ENCODE measurements at regions not wholly inside any gene's neighbourhood (a gene's known extent, or its start where the extent isn't known, plus 50 kb on each side); places are given as distances from the start of the nearest gene placed in this dataset.

DNA sequence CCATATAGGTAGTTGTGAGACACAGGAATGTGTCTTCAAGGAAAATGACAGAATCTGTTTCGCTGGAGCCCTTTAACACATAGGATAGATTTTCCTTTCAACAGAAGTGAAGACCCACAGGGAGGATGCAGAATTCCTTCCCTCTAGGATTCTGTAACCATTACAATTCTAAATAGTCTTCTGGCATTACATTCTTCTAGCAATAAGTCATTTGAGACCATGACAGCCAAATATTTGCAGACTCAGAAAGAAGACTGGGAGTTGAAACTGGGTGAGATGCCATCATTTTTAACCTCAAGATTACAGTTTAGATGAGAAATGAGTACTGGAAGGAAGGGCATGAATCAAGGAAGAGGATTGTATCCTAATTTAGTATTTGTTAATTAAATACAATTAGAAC, 61.6 kb downstream of the ZBTB18 start:
- no peak for DNase-seq (ENCODE audit: low read depth in 1 of 2, low spot score in 1 of 2)
- TF ChIP-seq, protein P1, sequence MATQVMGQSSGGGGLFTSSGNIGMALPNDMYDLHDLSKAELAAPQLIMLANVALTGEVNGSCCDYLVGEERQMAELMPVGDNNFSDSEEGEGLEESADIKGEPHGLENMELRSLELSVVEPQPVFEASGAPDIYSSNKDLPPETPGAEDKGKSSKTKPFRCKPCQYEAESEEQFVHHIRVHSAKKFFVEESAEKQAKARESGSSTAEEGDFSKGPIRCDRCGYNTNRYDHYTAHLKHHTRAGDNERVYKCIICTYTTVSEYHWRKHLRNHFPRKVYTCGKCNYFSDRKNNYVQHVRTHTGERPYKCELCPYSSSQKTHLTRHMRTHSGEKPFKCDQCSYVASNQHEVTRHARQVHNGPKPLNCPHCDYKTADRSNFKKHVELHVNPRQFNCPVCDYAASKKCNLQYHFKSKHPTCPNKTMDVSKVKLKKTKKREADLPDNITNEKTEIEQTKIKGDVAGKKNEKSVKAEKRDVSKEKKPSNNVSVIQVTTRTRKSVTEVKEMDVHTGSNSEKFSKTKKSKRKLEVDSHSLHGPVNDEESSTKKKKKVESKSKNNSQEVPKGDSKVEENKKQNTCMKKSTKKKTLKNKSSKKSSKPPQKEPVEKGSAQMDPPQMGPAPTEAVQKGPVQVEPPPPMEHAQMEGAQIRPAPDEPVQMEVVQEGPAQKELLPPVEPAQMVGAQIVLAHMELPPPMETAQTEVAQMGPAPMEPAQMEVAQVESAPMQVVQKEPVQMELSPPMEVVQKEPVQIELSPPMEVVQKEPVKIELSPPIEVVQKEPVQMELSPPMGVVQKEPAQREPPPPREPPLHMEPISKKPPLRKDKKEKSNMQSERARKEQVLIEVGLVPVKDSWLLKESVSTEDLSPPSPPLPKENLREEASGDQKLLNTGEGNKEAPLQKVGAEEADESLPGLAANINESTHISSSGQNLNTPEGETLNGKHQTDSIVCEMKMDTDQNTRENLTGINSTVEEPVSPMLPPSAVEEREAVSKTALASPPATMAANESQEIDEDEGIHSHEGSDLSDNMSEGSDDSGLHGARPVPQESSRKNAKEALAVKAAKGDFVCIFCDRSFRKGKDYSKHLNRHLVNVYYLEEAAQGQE (IDR thresholded peaks at IDR 0.05; ENCODE audit: insufficient replicate concordance, low read depth), result no peak
- TF ChIP-seq POLR2AphosphoS5 (IDR thresholded peaks at IDR 0.05; ENCODE audit: low read depth), result no peak
- TF ChIP-seq, protein P2, sequence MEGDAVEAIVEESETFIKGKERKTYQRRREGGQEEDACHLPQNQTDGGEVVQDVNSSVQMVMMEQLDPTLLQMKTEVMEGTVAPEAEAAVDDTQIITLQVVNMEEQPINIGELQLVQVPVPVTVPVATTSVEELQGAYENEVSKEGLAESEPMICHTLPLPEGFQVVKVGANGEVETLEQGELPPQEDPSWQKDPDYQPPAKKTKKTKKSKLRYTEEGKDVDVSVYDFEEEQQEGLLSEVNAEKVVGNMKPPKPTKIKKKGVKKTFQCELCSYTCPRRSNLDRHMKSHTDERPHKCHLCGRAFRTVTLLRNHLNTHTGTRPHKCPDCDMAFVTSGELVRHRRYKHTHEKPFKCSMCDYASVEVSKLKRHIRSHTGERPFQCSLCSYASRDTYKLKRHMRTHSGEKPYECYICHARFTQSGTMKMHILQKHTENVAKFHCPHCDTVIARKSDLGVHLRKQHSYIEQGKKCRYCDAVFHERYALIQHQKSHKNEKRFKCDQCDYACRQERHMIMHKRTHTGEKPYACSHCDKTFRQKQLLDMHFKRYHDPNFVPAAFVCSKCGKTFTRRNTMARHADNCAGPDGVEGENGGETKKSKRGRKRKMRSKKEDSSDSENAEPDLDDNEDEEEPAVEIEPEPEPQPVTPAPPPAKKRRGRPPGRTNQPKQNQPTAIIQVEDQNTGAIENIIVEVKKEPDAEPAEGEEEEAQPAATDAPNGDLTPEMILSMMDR (IDR thresholded peaks at IDR 0.05; ENCODE audit: insufficient read depth, low read length), result no peak
- TF ChIP-seq GABPA (IDR thresholded peaks at IDR 0.05; ENCODE audit: low read depth), result no peak
- no peak for TF ChIP-seq SPI1 (IDR thresholded peaks at IDR 0.05; ENCODE audit: borderline replicate concordance, low read depth)
- no peak overlapping the region for H3K27ac ChIP-seq (replicated peaks)

DNA sequence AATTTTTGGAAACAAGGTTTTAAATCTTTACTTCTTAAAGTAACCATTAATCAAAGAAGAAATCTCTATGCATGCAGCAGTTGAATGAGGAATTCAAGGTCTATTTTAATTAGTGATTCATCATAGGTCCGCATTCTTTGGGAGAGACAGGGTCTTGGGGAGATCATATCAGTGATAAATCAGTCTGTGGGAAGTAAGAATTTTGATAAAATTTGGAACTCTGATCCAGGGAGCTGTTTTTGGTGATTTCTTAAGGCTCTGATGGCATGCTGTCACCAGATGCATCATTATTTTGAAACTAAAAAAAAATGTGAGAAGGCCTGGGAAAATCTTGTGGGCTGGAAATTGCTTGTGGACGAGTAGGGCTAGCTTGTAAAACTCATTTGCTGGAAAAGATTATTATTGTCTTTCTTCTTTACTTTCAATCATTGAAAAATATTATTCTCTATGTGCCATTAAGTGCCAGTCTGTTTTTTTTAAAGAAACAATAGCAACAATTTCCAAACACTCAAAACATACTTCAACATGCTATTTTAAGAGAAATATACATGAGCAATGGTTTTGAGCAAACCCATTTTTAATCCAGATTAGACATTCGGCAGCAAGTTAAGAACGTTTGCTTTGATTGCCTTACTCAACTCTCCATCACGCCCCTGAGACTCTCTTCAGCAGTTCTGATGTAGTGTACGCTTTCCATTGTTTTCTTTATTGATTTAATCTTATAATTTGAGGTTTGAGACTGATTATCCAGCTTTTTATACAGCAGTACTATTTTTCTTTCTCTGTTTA, 62.6 kb downstream of the ZBTB18 start:
- Histone ChIP-seq H3K27ac (replicated peaks) (no peak overlapping the region), H3K27me3 (ENCODE audit: insufficient read depth, poor library complexity, severe bottlenecking) (no peaks in the 10 kb centered on the region), H3K4me3 (replicated peaks; ENCODE audit: insufficient read depth, low read length) (no peak overlapping the region)
- no peak for TF ChIP-seq GABPA (IDR thresholded peaks at IDR 0.05; ENCODE audit: low read depth)
- TF ChIP-seq, protein P1 (IDR thresholded peaks at IDR 0.05; ENCODE audit: insufficient replicate concordance, low read depth), result no peak
- TF ChIP-seq POLR2AphosphoS5 (IDR thresholded peaks at IDR 0.05; ENCODE audit: low read depth), result no peak
- TF ChIP-seq, protein P2 (IDR thresholded peaks at IDR 0.05; ENCODE audit: insufficient read depth, low read length), result no peak
- no peak for TF ChIP-seq SPI1 (IDR thresholded peaks at IDR 0.05; ENCODE audit: borderline replicate concordance, low read depth)
- no peak for DNase-seq (ENCODE audit: low read depth in 1 of 2, low spot score in 1 of 2)

More for the DNA sequence above, 61.6 kb downstream of the ZBTB18 start:
- Histone ChIP-seq H3K4me3 (replicated peaks; ENCODE audit: insufficient read depth, low read length) (no peak overlapping the region), H3K27me3 (ENCODE audit: insufficient read depth, poor library complexity, severe bottlenecking) (no peaks in the 10 kb centered on the region)

DNA sequence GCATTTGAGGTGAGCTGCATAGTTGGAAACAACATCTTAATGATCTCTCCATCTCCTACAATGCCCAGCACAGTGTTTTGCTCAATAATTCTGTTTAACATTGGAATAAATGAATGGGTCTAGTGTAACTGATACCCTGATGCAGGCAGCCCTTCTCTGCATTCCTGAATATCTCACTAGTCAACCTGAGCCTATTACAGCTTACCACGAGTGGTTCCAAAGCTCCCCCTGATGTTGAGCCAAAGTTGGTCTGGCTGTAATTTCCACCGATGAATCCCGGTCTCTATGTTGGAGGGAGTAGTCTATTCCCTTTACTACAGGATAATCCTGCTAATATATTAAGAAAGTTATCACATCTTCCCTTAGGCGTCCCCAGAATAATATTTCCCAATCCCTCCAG, 63.8 kb downstream of the ZBTB18 start:
- Histone ChIP-seq H3K4me3 (replicated peaks; ENCODE audit: insufficient read depth, low read length) (no peak overlapping the region), H3K27me3 (ENCODE audit: insufficient read depth, poor library complexity, severe bottlenecking) (no peaks in the 10 kb centered on the region), H3K27ac (replicated peaks) (no peak overlapping the region)
- TF ChIP-seq, protein P2 (IDR thresholded peaks at IDR 0.05; ENCODE audit: insufficient read depth, low read length), result no peak
- no peak for TF ChIP-seq POLR2AphosphoS5 (IDR thresholded peaks at IDR 0.05; ENCODE audit: low read depth)
- no peak for TF ChIP-seq GABPA (IDR thresholded peaks at IDR 0.05; ENCODE audit: low read depth)
- no peak for TF ChIP-seq SPI1 (IDR thresholded peaks at IDR 0.05; ENCODE audit: borderline replicate concordance, low read depth)
- TF ChIP-seq, protein P1 (IDR thresholded peaks at IDR 0.05; ENCODE audit: insufficient replicate concordance, low read depth), result no peak
- no peak for DNase-seq (ENCODE audit: low read depth in 1 of 2, low spot score in 1 of 2)
